NCI-H774 (cell line): ENCODE measurements at regions not wholly inside any gene's neighbourhood (a gene's known extent, or its start where the extent isn't known, plus 50 kb on each side); places are given as distances from the start of the nearest gene placed in this dataset.

Experiments used
- DNase-seq: peaks from one replicate; lab custom pipeline; 2025; lab: John Stamatoyannopoulos, UW

GRCh38 chr12:58583940-58584339 lies 336.4 kb downstream of the LRIG3 start:
- DNase-seq = no peak

GRCh38 chr12:58584880-58585279 lies 335.4 kb downstream of the LRIG3 start:
- DNase-seq = no peak

- DNase-seq = no peak
These were observed 333.5 kb downstream of the LRIG3 start for GRCh38 chr12:58586762-58587161.

GRCh38 chr12:58588770-58589169 lies 331.5 kb downstream of the LRIG3 start:
- no peak for DNase-seq

GRCh38 chr12:58592475-58593207 lies 327.7 kb downstream of the LRIG3 start:
- DNase-seq = no peak

- no peak for DNase-seq
These were observed 326.6 kb downstream of the LRIG3 start for GRCh38 chr12:58593557-58594304.

GRCh38 chr12:58596381-58596780 lies 323.9 kb downstream of the LRIG3 start:
- DNase-seq = no peak

GRCh38 chr12:58601529-58601928 lies 318.8 kb downstream of the LRIG3 start:
- DNase-seq = no peak

GRCh38 chr12:58602179-58602578 lies 318.1 kb downstream of the LRIG3 start:
- DNase-seq = no peak

GRCh38 chr12:58602736-58603135 lies 317.6 kb downstream of the LRIG3 start:
- DNase-seq = no peak

- DNase-seq = no peak
These were observed 312.5 kb downstream of the LRIG3 start for GRCh38 chr12:58607805-58608204.

- DNase-seq = no peak
These were observed 311.6 kb downstream of the LRIG3 start for GRCh38 chr12:58608711-58609110.

GRCh38 chr12:58615047-58615446 lies 305.3 kb downstream of the LRIG3 start:
- DNase-seq = no peak

GRCh38 chr12:58615576-58615975 lies 304.7 kb downstream of the LRIG3 start:
- no peak for DNase-seq

- no peak for DNase-seq
These were observed 303.7 kb downstream of the LRIG3 start for GRCh38 chr12:58616618-58617017.

GRCh38 chr12:58621126-58621525 lies 299.2 kb downstream of the LRIG3 start:
- no peak for DNase-seq

GRCh38 chr12:58629376-58629775 lies 290.9 kb downstream of the LRIG3 start:
- DNase-seq = no peak

- DNase-seq = no peak
These were observed 286.8 kb downstream of the LRIG3 start for GRCh38 chr12:58633479-58633878.

- peak; percentile 61 for DNase-seq
These were observed 280.9 kb downstream of the LRIG3 start for GRCh38 chr12:58639318-58639934.

GRCh38 chr12:58640314-58640713 lies 280.0 kb downstream of the LRIG3 start:
- DNase-seq = no peak

- DNase-seq = no peak
These were observed 274.4 kb downstream of the LRIG3 start for GRCh38 chr12:58645946-58646345.

GRCh38 chr12:58647495-58647894 lies 272.8 kb downstream of the LRIG3 start:
- DNase-seq = no peak

- DNase-seq = no peak
These were observed 272.1 kb downstream of the LRIG3 start for GRCh38 chr12:58648176-58648575.
